Vagina (tissue), 2 donors: ENCODE measurements at regions not wholly inside any gene's neighbourhood (a gene's known extent, or its start where the extent isn't known, plus 50 kb on each side); places are given as distances from the start of the nearest gene placed in this dataset.

Source experiments
- CTCF ChIP-seq, 3 experiments: fragments of 450-650 bp in 2 of 3; fragments of 200-600 bp in 1 of 3; sonication (generic) in 1 of 3; IDR thresholded peaks; one replicate each; pipeline ENCODE4 v1.5.1; 2017 to 2019; ENCODE audit warnings: antibody characterized with exemption in 3 of 3, mild to moderate bottlenecking in 2 of 3, moderate library complexity in 2 of 3
- POLR2A ChIP-seq, 2 donors: fragments of 450-650 bp; IDR thresholded peaks; one replicate each; pipeline ENCODE4 v1.6.1; 2017; ENCODE audit warnings: antibody characterized with exemption in 2 of 2, mild to moderate bottlenecking in 2 of 2, moderate library complexity in 2 of 2
- POLR2AphosphoS5 ChIP-seq, 2 donors: sonication (generic); formaldehyde crosslinking; IDR thresholded peaks; one replicate each; pipeline ENCODE4 v1.9.0; 2017; ENCODE audit warnings: antibody characterized with exemption in 2 of 2, mild to moderate bottlenecking in 2 of 2, low read depth in 1 of 2; ENCODE audit not compliant: insufficient read depth in 1 of 2

- TF ChIP-seq CTCF (IDR thresholded peaks at IDR 0.05) = no peak
- TF ChIP-seq POLR2A (IDR thresholded peaks at IDR 0.05) = no peak
- TF ChIP-seq POLR2AphosphoS5 (IDR thresholded peaks at IDR 0.05; ENCODE audit: insufficient read depth in 1 of 2, low read depth in 1 of 2) = no peak
These were observed 107.2 kb upstream of the C10orf90 start for GRCh38 chr10:126777714-126778113.
